ENCODE measurements at regions not wholly inside any gene's neighbourhood (a gene's known extent, or its start where the extent isn't known, plus 50 kb on each side); places are given as distances from the start of the nearest gene placed in this dataset.
"Not testable (repeated sequence)": the region's sequence is repeated elsewhere in the genome, so short reads cannot be mapped to it uniquely, and the experiment has no call there.

DNA sequence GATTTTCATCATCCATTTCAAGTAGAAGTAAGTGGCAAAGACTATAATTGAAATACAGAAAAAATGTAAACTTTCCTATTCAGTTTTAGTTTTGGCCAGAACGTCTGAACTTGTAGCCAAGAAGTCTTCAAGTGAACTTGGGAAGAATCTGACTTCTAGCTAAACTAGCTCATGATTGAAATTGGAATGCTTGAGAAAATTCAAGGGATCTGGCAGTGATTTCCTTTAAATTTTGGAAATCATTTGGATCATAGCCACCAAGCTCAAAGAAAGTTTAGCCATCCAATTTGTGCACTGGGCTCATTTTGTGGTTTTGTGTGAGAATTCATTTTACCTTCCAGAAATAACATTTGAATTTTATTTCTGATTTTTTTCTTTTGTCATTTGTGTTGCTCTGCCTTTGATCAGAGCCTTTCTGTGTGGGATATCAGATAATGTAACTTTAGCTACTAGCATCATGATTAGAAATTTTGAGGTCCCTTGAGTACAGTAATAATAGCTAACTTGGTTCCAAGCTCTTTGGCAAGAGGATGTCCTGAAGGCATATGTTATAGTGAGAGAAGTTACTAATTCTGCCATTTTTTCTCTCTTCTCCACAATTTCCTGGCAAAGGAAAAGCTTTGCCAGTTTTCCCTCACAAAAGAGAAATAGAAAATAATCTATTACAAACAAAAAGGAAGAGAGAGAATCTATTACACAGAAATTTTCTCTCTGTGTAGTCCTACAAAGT is 2123.7 kb upstream of the RAG2 start:
- H3K27ac Mint-ChIP-seq, result no peak overlapping the region
- H3K36me3 Mint-ChIP-seq (ENCODE audit: low read depth), result no peaks in the 10 kb centered on the region
- H3K9me3 Mint-ChIP-seq, result peaks cover 7% of the 10 kb centered on the region
- no peaks in the 10 kb centered on the region for H3K4me1 Mint-ChIP-seq (ENCODE audit: low read depth)
- H3K4me3 Mint-ChIP-seq, result no peak overlapping the region
- intact Hi-C loops (cut with micrococcal nuclease), result no loop called here
- DNase-seq, result no peak
- no peaks in the 10 kb centered on the region for H3K27me3 Mint-ChIP-seq (ENCODE audit: low read depth)
- CTCF ChIA-PET, result no interaction called here

DNA sequence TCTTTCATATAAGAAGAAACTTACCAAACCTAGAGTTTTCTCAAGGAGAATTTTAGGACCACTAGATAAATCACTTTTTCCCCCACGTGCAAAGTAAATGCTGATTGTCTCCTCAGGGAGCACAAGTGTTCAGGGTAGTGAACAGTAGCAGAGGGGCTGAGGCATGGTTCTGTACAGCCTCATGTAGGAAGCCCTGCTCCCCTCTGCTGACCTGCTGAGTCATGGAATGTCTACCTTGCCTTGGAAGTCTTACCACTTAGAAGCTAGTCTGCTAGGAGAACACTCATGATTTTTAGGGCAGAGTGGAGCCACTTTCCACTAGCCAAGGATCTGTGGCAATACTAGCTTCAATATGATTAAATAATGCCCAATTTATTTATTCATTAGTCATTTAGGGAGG is 2120.6 kb upstream of the RAG2 start:
- no peaks in the 10 kb centered on the region for H3K27me3 Mint-ChIP-seq (ENCODE audit: low read depth)
- H3K4me1 Mint-ChIP-seq (ENCODE audit: low read depth), result no peaks in the 10 kb centered on the region
- CTCF ChIA-PET, result no interaction called here
- no peak for DNase-seq
- no peak overlapping the region for H3K4me3 Mint-ChIP-seq
- H3K9me3 Mint-ChIP-seq, result peaks cover 4% of the 10 kb centered on the region
- intact Hi-C loops (cut with micrococcal nuclease), result no loop called here
- H3K36me3 Mint-ChIP-seq (ENCODE audit: low read depth), result no peaks in the 10 kb centered on the region
- no peak overlapping the region for H3K27ac Mint-ChIP-seq

DNA sequence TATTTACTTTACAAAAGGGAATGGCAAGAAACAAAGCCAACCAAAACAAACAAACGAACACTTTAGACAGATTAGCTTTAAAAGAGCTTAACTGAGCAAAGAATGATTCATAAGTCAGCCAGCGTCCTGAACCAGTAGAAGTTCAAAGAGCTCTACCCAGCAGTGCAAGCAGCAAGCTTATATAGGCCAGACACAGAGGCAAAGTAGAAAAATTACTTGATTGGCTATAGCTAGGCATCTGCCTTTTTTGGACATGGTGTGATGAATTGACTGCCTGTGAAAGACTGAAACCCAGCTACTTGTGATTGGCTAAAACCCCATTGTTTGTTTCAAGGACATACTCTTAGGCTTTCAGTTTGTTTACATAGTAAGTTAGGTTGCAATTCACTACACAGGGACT is 2120.0 kb upstream of the RAG2 start:
- DNase-seq, result no peak
- Mint-ChIP-seq H3K4me3 (no peak overlapping the region), H3K9me3 (peaks cover 4% of the 10 kb centered on the region), H3K27me3 (ENCODE audit: low read depth) (no peaks in the 10 kb centered on the region), H3K4me1 (ENCODE audit: low read depth) (no peaks in the 10 kb centered on the region), H3K27ac (no peak overlapping the region), H3K36me3 (ENCODE audit: low read depth) (no peaks in the 10 kb centered on the region)
- CTCF ChIA-PET, result no interaction called here
- intact Hi-C loops (cut with micrococcal nuclease), result no loop called here

DNA sequence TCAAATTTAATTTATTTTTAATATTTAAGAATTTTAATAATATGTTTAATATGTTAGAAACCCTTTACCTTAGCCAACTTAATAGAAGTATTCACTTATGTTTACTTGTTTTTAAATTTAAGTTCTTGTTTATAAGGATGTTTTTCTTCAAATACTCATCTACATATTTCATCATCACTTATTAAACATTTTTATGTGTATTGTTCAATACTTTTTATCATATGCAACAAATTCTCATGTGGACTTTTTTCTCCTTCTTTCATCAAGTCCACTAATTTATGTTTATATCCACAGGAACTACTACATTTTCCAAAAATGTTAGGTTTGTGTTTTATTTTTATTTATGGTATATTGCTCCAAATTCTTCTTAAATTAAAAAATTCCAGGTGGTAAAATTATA is 2113.1 kb upstream of the RAG2 start:
- H3K36me3 Mint-ChIP-seq (ENCODE audit: low read depth), result no peaks in the 10 kb centered on the region
- intact Hi-C loops (cut with micrococcal nuclease), result no loop called here
- DNase-seq, result no peak
- H3K27me3 Mint-ChIP-seq (ENCODE audit: low read depth), result no peaks in the 10 kb centered on the region
- CTCF ChIA-PET, result no interaction called here
- H3K27ac Mint-ChIP-seq, result no peak overlapping the region
- no peak overlapping the region for H3K4me3 Mint-ChIP-seq
- peaks cover 6% of the 10 kb centered on the region for H3K9me3 Mint-ChIP-seq
- H3K4me1 Mint-ChIP-seq (ENCODE audit: low read depth), result no peaks in the 10 kb centered on the region

GRCh38 chr11:38710262-38710661 is 2112.2 kb upstream of the RAG2 start:
- CTCF ChIA-PET, result no interaction called here
- Mint-ChIP-seq H3K27me3 (ENCODE audit: low read depth) (no peaks in the 10 kb centered on the region), H3K27ac (no peak overlapping the region), H3K9me3 (peaks cover 6% of the 10 kb centered on the region), H3K4me1 (ENCODE audit: low read depth) (no peaks in the 10 kb centered on the region), H3K4me3 (no peak overlapping the region), H3K36me3 (ENCODE audit: low read depth) (no peaks in the 10 kb centered on the region)
- DNase-seq, result no peak
- intact Hi-C loops (cut with micrococcal nuclease), result no loop called here

DNA sequence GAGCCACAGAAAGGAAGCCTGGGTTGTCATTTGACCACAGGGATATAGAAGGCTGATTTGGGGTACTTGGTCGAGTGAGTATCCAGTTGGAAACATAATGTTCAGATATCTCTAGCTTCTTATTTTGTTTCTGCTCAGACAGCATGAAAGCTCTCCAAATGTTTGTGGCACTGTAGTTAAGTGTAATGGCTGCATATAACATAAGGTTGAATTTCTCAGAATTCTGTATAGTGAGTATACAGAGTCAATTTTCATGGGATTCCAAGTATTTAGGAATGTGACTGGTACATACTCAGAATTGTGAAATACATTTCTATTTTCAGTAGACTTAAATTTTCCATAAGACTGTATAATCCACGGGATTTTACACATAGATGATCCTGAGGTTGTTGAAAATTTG is 2102.1 kb upstream of the RAG2 start:
- CTCF ChIA-PET, result no interaction called here
- Mint-ChIP-seq H3K4me3 (no peak overlapping the region), H3K9me3 (peaks cover 9% of the 10 kb centered on the region), H3K27me3 (ENCODE audit: low read depth) (no peaks in the 10 kb centered on the region), H3K4me1 (ENCODE audit: low read depth) (no peaks in the 10 kb centered on the region), H3K36me3 (ENCODE audit: low read depth) (no peaks in the 10 kb centered on the region), H3K27ac (no peak overlapping the region)
- no peak for DNase-seq
- intact Hi-C loops (cut with micrococcal nuclease), result no loop called here

DNA sequence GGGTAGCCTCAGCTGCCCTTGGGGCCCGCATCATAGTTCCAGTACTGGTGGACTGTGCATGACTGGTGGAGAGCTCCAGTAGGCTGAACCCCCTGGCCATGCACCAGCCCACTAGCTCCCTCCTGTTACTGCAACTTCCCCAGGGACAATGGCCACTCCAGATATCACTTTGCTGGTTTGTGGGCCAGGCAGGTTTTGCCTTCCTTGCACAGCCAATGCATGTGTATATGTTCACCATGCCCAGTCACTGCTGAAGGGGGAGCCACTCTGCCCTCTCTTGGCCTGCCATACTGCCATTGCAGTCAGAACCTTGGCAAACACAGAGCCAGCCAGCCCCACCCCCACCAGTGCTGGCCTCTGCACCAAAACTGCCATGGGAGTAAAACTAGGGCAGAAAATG is 2095.3 kb upstream of the RAG2 start:
- DNase-seq, result no peak
- no peak overlapping the region for H3K27ac Mint-ChIP-seq
- CTCF ChIA-PET, result interaction anchor here (0.6 kb wide), 1 partner anchor 681 kb away, joined by 3 read pairs; no protein-coding TSS in a partner anchor
- H3K4me3 Mint-ChIP-seq, result no peak overlapping the region
- H3K36me3 Mint-ChIP-seq (ENCODE audit: low read depth), result no peaks in the 10 kb centered on the region
- H3K27me3 Mint-ChIP-seq (ENCODE audit: low read depth), result no peaks in the 10 kb centered on the region
- H3K4me1 Mint-ChIP-seq (ENCODE audit: low read depth), result no peaks in the 10 kb centered on the region
- intact Hi-C loops (cut with micrococcal nuclease), result no loop called here
- H3K9me3 Mint-ChIP-seq, result peaks cover 8% of the 10 kb centered on the region

- CTCF ChIA-PET; DNase-seq; H3K27ac Mint-ChIP-seq; intact Hi-C loops (cut with micrococcal nuclease); H3K9me3 Mint-ChIP-seq; H3K27me3 Mint-ChIP-seq (ENCODE audit: low read depth); H3K4me3 Mint-ChIP-seq; H3K4me1 Mint-ChIP-seq (ENCODE audit: low read depth); H3K36me3 Mint-ChIP-seq (ENCODE audit: low read depth): not testable (repeated sequence)
Observed at GRCh38 chr11:38690211-38690610, 2092.2 kb upstream of the RAG2 start.

GRCh38 chr11:38687008-38687407 is 2089.0 kb upstream of the RAG2 start:
- Mint-ChIP-seq H3K27ac (no peak overlapping the region), H3K4me3 (no peak overlapping the region), H3K27me3 (ENCODE audit: low read depth) (no peaks in the 10 kb centered on the region), H3K4me1 (ENCODE audit: low read depth) (no peaks in the 10 kb centered on the region), H3K9me3 (peaks cover 3% of the 10 kb centered on the region), H3K36me3 (ENCODE audit: low read depth) (no peaks in the 10 kb centered on the region)
- CTCF ChIA-PET, result no interaction called here
- intact Hi-C loops (cut with micrococcal nuclease), result no loop called here
- no peak for DNase-seq

- Mint-ChIP-seq H3K27me3 (ENCODE audit: low read depth) (no peaks in the 10 kb centered on the region), H3K4me3 (no peak overlapping the region), H3K36me3 (ENCODE audit: low read depth) (no peaks in the 10 kb centered on the region), H3K9me3 (peaks cover 10% of the 10 kb centered on the region), H3K4me1 (ENCODE audit: low read depth) (no peaks in the 10 kb centered on the region), H3K27ac (no peak overlapping the region)
- intact Hi-C loops (cut with micrococcal nuclease), result no loop called here
- no peak for DNase-seq
- CTCF ChIA-PET, result no interaction called here
Observed at GRCh38 chr11:38683484-38683883, 2085.4 kb upstream of the RAG2 start.

GRCh38 chr11:38680746-38681145 is 2082.7 kb upstream of the RAG2 start:
- H3K27ac Mint-ChIP-seq, result no peak overlapping the region

DNA sequence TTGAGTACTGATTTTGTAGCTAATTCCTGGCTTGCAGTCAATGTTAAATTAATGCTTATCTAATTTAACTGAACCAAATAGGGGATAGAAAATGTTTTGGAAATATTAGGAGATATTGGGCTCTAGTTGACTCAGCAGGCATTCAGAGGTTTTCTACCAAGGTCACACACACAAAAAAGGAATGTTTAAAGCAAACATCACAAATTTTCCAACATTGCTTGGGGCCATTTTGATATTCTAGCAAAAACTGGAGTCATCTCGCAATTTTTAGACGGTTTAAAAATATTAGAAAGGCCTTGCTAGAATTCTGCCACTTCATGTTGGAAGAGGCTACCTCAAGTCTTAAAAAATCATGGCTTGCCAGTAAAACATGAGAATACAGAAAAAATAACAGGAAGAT is 2082.1 kb upstream of the RAG2 start:
- no peak for DNase-seq
- no peaks in the 10 kb centered on the region for H3K4me1 Mint-ChIP-seq (ENCODE audit: low read depth)
- CTCF ChIA-PET, result no interaction called here
- no peaks in the 10 kb centered on the region for H3K27me3 Mint-ChIP-seq (ENCODE audit: low read depth)
- H3K27ac Mint-ChIP-seq, result no peak overlapping the region
- intact Hi-C loops (cut with micrococcal nuclease), result no loop called here
- peaks cover 8% of the 10 kb centered on the region for H3K9me3 Mint-ChIP-seq
- no peaks in the 10 kb centered on the region for H3K36me3 Mint-ChIP-seq (ENCODE audit: low read depth)
- no peak overlapping the region for H3K4me3 Mint-ChIP-seq

More at GRCh38 chr11:38680746-38681145, 2082.7 kb upstream of the RAG2 start:
- no peaks in the 10 kb centered on the region for H3K27me3 Mint-ChIP-seq (ENCODE audit: low read depth)
- no peaks in the 10 kb centered on the region for H3K36me3 Mint-ChIP-seq (ENCODE audit: low read depth)
- CTCF ChIA-PET, result no interaction called here
- H3K9me3 Mint-ChIP-seq, result peaks cover 8% of the 10 kb centered on the region
- no peaks in the 10 kb centered on the region for H3K4me1 Mint-ChIP-seq (ENCODE audit: low read depth)
- no peak for DNase-seq
- H3K4me3 Mint-ChIP-seq, result no peak overlapping the region
- intact Hi-C loops (cut with micrococcal nuclease), result no loop called here

DNA sequence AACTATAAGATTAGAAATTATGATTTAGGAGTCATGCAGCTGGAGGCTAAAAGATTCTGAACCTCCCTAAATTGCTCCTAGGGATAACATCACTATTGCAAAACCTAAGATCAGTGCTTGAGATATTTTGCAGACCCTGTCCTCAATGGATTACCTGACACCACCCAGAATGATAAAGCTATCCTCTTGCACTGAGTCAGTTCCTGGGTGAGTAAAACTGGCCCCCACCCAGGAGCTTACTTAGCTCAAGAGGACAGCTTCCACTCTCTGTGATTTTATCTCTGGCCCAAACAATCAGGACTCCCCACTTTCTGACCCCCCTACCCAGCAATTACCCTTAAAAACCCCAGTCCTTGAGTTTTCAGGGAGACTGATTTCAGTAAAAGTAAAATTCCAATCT is 2074.4 kb upstream of the RAG2 start:
- no peaks in the 10 kb centered on the region for H3K4me1 Mint-ChIP-seq (ENCODE audit: low read depth)
- intact Hi-C loops (cut with micrococcal nuclease), result no loop called here
- CTCF ChIA-PET, result no interaction called here
- no peak overlapping the region for H3K27ac Mint-ChIP-seq
- H3K4me3 Mint-ChIP-seq, result no peak overlapping the region
- peaks cover 7% of the 10 kb centered on the region for H3K9me3 Mint-ChIP-seq
- no peak for DNase-seq
- H3K36me3 Mint-ChIP-seq (ENCODE audit: low read depth), result peaks cover 2% of the 10 kb centered on the region
- no peaks in the 10 kb centered on the region for H3K27me3 Mint-ChIP-seq (ENCODE audit: low read depth)

All from activated naive CD4-positive, alpha-beta T cell treated with anti-CD3 and anti-CD28 coated beads for 36 hours (primary cell).